ENCODE measurements at regions not wholly inside any gene's neighbourhood (a gene's known extent, or its start where the extent isn't known, plus 50 kb on each side); places are given as distances from the start of the nearest gene placed in this dataset.

DNA sequence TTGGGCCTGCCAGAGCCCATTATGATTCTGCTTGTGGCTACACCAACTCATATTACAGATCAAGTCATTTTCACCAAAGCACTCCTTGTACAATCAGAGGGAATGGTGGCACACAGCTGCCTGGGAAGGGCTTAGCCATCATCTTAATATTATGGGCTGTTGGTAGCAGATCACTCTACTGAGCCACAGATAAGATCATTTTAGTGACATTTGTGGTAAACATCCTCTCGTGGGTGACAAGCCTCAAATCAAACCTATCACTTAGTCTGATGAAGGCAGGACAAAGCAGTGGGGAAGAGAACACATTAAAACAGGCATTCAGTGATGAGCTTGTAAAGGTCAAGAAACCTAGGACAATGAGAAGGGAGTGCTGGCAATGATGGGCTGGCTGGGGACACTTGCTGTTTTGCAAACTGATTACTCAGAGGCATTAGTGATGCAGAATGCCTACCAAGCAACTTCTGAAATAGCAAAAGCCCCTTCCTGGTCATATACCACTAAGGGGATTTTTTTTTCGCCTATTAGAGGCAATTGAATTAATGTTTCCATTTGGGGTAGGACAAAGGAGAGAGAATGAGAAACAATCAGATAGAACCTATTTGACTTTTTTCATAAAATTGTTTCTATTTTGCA lies 137.5 kb upstream of the WDR11 start:
- intact Hi-C loops (cut with micrococcal nuclease), result no loop called here
- POLR2A ChIA-PET, result no interaction called here
- no peaks in the 10 kb centered on the region for H4K20me1 ChIP-seq (replicated peaks; ENCODE audit: control insufficient read depth, insufficient read depth, low read length)
- H3K36me3 ChIP-seq (ENCODE audit: control insufficient read depth, insufficient read depth, low read length), result no peaks in the 10 kb centered on the region
- no peak for FAIRE-seq
- no peak overlapping the region for H3K4me3 ChIP-seq
- ATAC-seq, result no peak
- CTCF ChIA-PET (ENCODE audit: low intra/inter-chr PET ratio), result no interaction called here
- in situ Hi-C loops (cut with MboI), result no loop called here
- H3K27me3 ChIP-seq (ENCODE audit: control insufficient read depth in 2 of 2, insufficient read depth in 2 of 2, low read length in 2 of 2), result no peaks in the 10 kb centered on the region
- 0% methylated on average over 2 of the region's 2 CpGs for WGBS (ENCODE audit: insufficient coverage, low coverage, missing lambda C conversion rate)
- H3K4me1 ChIP-seq (replicated peaks in 1 of 2; ENCODE audit: control insufficient read depth in 2 of 2, insufficient read depth in 2 of 2, low read length in 2 of 2), result no peaks in the 10 kb centered on the region
- BruUV-seq (replicated peaks), result no TSS peak
- no peak overlapping the region for H3K4me2 ChIP-seq (ENCODE audit: insufficient read depth, low read length)
- H3K27ac ChIP-seq (ENCODE audit: extremely low read depth, low read depth, low read length), result no peak overlapping the region
- no peaks in the 10 kb centered on the region for H3K79me2 ChIP-seq (ENCODE audit: control insufficient read depth, insufficient read depth, low read length)
- no peaks in the 10 kb centered on the region for H3K9me1 ChIP-seq (ENCODE audit: control insufficient read depth, insufficient read depth, low read length)
- no peaks in the 10 kb centered on the region for H3K9me3 ChIP-seq (replicated peaks; ENCODE audit: control insufficient read depth, insufficient read depth, low read depth, low read length)
- DNase-seq (ENCODE audit: extremely low read depth in 1 of 4, low spot score in 3 of 4), result no peak
- no peak overlapping the region for H3K9ac ChIP-seq (ENCODE audit: insufficient read depth in 1 of 2, low read depth in 2 of 2, low read length in 2 of 2)
- no peak overlapping the region for H2AFZ ChIP-seq (ENCODE audit: low read depth, low read length)
- TF ChIP-seq KAT8 (IDR thresholded peaks at IDR 0.05; ENCODE audit: low read depth) (no peak), SUPT5H (IDR thresholded peaks at IDR 0.05) (no peak), SRF (CRISPR knock-in tag; IDR thresholded peaks at IDR 0.05) (no peak), NCOA4 (IDR thresholded peaks at IDR 0.05; ENCODE audit: partially characterized antibody) (no peak), SIX5 (IDR thresholded peaks at IDR 0.05; ENCODE audit: borderline replicate concordance in 1 of 2, insufficient read depth in 1 of 2, low read depth in 1 of 2, low read length in 2 of 2) (no peak), SLC30A9 (CRISPR knock-in tag; IDR thresholded peaks at IDR 0.05) (no peak), CSDE1 (IDR thresholded peaks at IDR 0.05) (no peak)
- TF ChIP-seq, protein P1, sequence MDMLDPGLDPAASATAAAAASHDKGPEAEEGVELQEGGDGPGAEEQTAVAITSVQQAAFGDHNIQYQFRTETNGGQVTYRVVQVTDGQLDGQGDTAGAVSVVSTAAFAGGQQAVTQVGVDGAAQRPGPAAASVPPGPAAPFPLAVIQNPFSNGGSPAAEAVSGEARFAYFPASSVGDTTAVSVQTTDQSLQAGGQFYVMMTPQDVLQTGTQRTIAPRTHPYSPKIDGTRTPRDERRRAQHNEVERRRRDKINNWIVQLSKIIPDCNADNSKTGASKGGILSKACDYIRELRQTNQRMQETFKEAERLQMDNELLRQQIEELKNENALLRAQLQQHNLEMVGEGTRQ (CRISPR knock-in tag; IDR thresholded peaks at IDR 0.05), result no peak
